ENCODE measurements at regions not wholly inside any gene's neighbourhood (a gene's known extent, or its start where the extent isn't known, plus 50 kb on each side); places are given as distances from the start of the nearest gene placed in this dataset.

DNA sequence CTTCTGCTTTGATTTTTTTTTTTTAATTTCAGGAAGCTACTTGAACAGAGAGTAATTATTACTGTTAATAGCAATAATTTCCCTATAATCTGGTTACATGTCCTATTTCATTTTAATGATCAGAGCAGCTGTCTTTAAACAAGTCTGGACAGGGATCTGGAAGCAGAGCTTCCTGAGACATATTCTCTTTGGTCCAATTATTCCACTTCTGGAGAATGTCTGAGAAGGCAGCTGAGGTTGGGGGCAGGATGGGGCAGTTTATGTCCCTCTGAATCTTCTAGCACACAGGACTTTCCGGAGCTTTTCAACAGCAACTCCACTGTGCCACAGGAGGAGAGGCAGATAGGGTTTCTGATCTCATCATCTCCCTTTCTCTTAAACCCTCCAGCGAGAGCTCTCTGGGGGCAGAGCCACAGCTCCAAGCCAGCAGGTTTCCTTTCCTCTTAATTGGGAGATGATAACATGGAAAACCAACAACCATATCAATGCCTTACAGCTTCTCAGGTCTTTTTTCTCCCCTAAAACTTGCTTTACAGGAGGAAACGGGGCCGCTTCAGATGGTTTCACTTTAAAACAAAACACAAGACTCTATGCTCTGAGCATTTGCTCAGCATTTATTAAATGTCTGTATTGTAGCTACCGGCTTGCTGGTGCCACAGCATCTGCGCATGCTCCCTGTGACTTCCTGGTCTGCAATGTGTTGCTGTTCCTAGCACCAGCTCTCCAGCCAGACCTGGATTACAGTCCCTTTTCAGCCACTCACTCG lies 425.7 kb upstream of the USP24 start:
- peak in 45 of 56 donors; percentile 3 to 73 (median 26) for DNase-seq

GRCh38 chr1:55639526-55639925 lies 424.4 kb upstream of the USP24 start:
- no peak for DNase-seq

DNA sequence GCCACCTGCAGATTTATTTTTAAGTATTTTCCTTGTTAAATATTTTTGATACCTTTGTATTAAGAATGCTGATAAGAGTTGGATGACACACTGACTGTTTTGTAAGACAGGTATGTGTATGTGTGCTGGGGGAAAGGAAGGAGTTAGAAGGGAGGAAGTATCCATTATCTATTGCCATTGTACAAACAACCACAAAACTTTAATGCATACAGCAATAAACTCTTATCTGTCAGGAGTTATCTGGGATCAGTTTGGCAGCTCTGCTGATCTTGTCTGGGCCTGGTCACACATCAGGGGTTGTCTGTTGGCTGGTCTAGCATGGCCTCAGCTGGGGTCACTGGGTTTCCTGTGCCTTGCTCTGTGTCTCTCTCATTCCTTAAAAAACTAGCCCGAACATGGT lies 423.9 kb upstream of the USP24 start:
- no peak for DNase-seq

DNA sequence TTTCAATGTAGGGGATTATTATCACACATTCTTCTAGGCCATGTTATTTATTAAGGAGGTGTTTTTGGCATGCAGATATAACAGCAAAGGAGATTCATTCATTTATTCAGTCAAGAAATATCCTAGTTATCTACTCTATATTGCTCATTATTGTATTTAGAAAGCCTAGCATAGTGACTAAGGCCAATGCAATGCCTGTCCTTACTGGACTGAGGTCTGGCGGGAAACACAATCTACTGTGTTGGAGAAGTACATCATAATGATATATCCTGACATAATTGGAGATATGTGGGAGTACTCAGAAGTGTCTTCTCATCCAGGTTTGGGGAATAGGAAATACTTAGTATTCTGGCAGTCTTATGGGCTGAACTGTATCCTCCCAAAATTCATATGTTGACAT lies 421.5 kb upstream of the USP24 start:
- no peak for DNase-seq

DNA sequence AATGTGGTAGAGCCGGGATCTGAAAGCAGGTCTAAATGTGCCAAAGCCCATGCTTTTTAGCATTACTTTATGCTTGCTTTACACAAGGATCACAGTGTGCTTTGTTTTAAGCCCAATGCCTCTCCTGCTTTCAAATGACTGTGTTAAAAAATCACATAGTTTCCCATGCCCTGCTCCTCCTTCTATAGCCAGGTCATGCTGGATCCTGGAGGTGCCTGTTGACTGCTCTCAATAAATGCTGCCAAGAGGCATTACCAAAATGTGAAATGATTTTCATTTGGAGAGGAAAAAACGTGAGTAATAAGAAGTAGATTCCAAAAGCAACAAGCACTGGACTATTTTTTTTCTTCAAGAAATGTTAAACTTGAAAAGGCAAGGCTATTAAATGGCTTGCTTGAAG lies 420.7 kb upstream of the USP24 start:
- no peak for DNase-seq

- DNase-seq: no peak
These were observed 419.4 kb upstream of the USP24 start for GRCh38 chr1:55634516-55634915.

DNA sequence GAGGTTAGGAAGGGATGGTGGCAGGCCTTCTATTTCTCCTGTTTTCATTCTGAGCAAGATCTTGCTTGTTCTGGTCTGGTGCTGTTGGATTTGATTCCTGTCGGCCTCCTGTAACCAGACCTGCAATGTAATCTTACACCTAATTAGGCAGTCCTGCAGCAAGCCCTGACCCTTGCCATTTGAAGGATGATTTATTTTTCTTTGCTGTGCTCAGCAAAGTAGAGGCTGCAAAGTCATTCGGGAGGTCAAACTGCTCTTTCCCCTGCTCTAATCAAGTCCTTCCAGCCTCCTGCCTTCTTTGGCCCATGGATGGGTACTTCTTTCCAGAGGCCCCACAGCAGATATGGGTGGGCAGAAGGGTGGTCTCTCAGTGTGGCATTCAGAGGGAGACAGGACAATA lies 417.7 kb upstream of the USP24 start:
- DNase-seq: no peak

- no peak for DNase-seq
These were observed 416.9 kb upstream of the USP24 start for GRCh38 chr1:55632058-55632457.

DNA sequence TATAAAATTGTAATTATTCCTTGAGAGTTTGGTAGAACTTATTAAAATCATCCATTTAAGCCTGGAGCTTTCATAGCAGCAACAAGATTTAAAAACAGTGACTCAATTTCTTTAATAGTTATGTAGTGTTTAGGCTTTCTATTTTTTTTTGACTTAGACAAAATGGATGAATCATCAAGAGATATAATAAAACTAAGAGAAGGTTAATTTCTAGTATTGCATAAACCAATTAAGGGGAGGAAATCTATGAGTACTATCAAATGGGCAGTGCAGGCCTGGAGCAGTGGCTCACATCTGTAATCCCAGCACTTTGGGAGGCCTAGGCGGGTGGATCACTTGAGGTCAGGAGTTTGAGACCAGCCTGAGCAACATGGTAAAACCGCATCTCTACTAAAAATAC lies 416.3 kb upstream of the USP24 start:
- no peak for DNase-seq

DNA sequence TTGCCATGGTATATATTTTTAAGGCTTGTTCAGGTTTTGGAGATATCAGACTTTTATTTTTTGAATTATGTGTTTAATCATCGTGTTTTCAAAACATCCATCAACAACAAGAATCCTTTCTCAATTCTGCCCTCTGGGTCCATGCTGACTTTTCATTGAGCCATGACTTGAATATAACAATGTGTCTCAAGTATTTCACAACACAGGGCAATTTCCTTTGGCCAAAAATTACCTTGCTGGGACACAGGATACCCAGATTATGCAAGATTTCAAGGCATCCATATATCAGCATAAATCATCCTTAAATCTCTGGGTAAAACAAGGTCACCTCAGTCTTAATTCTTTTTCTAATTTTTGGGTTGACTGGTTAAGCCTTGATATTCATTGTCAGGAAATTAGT lies 411.2 kb upstream of the USP24 start:
- DNase-seq: no peak

- DNase-seq: no peak
These were observed 409.6 kb upstream of the USP24 start for GRCh38 chr1:55624766-55625165.

DNA sequence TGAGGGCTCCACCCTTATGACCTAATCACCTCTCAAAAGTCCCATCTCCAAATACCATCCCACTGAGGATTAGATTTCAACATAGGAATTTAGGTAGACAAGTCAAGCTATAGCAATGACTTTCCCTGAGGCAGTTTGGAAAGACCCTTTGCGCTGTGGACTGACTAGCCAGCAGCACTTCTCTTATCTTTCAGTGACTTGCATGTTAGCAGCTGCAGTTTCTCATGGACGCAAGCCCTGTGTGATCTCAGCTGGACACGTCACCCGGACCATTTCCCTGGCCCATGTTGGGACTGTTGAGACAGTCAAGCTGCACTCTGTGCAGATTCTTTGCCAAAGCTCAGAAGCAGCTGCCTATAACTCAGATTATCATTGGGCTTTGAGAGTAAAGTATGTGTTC lies 408.1 kb upstream of the USP24 start:
- no peak for DNase-seq

DNA sequence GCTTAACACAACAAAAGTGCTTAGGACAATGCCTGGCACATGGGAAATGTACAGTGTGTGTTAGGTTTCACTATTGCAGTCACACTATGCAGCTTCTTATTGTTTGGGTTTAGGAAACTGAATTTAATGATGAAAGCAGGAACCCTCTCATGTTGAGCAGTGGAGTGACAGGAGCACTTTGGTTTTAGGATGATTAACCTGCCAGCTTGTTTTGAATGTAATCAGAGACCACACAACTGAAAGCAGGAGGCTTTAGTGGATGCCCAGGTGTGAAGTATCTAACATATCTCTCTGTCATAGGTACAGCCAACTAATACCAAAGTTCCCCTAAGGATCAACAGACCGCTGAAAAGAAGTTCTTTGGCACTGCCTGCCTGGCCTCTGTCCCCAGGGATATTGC lies 406.9 kb upstream of the USP24 start:
- DNase-seq: no peak

DNA sequence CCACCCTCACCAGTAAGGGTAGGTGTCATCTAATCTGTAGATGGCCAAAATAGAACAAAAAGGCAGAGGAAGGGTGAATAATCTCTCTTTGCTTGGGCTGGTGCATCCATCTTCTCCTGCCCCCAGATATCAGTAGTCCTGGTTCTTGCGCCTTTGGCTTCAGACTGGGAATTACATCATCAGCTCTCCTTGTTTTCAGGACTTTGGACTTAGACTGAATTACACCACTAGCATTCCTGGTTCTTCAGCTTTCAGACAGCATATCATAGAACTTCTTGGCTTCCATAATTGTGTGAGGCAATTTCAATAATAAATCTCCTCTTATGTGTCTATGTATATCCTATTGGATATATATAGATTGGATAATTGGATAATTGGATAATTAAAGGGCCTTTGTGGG lies 403.0 kb upstream of the USP24 start:
- no peak for DNase-seq

GRCh38 chr1:55617288-55617982 lies 402.3 kb upstream of the USP24 start:
- DNase-seq: no peak

GRCh38 chr1:55612988-55613387 lies 397.8 kb upstream of the USP24 start:
- no peak for DNase-seq

GRCh38 chr1:55611123-55611522 lies 396.0 kb upstream of the USP24 start:
- DNase-seq: no peak

DNA sequence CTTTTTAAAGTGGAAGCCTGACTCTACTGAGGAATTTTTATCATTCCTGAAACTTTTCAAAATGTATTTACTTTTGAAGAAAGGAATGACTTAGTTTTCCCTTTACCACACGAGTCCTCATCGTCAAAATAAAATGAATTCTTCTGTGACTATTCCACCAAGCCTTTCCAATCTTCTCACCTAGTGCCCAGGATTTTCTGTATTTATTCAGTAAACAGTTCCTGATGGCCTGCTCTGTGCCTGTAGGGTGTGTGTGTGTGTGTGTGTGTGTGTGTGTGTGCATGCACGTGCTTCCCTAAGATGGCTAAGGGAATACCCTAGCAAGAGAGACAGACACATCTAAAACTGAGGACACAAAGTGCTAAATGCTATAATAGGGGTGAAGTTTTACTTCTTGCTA lies 395.0 kb upstream of the USP24 start:
- DNase-seq: no peak

DNA sequence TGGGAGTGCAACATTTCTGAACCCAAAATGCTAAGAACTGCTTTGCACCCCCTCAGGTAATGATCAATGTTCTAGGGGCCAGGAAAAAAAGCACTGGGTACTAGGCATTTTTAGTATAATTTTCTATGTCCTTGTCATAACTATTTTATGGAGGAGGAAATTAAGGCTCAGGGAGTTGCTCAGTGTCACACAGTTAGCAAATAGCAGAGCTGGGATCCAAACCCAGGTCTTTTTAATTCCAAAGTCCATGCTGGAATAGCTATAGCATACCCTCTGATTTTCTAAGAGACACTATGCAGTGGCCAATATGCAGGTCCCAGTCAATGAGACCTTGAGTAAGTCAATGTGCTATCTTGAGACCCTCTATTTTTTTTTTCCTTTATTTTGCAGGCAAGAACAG lies 394.5 kb upstream of the USP24 start:
- no peak for DNase-seq

- DNase-seq: no peak
These were observed 390.0 kb upstream of the USP24 start for GRCh38 chr1:55605155-55605554.

DNA sequence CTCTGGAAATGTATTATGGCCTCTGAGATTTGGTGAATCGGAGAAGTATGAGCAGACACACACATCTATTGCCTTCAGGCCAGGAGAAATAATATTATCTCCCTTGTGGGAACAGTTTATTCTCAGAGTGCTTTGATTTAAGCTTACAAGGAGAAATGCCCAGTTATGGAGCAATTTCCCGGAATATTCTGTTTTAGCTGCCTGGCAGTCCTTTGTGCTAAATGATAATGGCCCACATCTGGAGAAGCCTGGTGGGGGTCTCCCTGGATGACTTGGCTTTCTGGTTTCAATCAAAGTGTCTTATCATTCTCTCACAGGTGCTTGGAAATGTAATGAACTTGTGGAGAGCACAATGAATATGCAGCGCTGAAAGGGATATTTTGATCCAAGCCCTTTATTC lies 389.6 kb upstream of the USP24 start:
- DNase-seq: no peak

GRCh38 chr1:55604179-55604578 lies 389.0 kb upstream of the USP24 start:
- no peak for DNase-seq

- no peak for DNase-seq
These were observed 385.1 kb upstream of the USP24 start for GRCh38 chr1:55600242-55600641.
